CD4-positive, alpha-beta T cell treated with Interleukin-6 for 4 hours (primary cell): ENCODE measurements at regions not wholly inside any gene's neighbourhood (a gene's known extent, or its start where the extent isn't known, plus 50 kb on each side); places are given as distances from the start of the nearest gene placed in this dataset.

Experiments
- DNase-seq: peaks from one replicate; pipeline ENCODE4 v3.0.0-alpha.2; 2020; ENCODE audit warnings: mixed read lengths

DNA sequence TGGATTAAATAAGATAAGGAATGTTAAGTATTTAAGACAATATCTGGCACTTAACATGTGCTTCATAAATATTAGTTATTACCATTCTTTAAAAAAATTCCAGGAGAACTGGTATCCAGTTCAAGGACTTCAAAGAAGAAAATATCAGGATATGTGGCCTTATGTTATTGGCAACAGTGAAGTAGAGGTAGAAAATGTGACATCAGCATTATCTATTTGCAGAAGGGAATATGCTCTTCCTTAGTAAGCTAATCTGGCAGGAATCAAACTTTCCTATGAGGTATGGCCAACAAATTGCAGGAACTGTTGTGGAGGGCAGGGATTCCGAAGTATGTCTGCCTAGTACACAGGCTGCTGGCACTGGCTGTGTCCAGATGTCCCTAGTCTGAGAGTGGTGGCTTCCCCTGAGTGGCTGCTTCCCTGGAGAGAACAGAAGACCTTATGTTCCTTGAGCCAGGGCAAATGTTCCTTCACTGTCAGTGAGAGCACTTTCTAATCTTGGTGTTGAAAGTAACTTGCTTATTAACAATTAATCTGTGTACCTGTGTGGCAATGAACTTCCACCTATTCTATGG, 351.7 kb upstream of the THRB start:
- no peak for DNase-seq

DNA sequence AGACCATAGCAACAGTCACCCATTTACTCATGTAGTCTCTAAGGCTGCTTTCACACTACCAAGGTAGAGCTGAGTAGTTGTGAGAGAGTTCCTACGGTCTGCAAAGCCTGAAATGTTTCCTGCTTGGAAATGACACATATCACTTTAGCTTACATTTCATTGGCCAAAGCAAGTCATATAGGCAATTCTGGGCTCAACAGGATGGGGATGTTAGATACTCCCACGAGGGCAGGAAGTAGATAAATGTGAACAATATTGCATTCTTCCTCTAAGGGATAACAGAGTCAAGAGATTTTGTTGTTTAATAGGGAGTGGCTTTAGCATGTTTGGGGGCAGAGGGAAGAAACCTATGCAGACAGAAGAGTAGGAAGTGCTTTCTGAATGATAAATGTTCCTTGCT, 355.6 kb upstream of the THRB start:
- DNase-seq = no peak

DNA sequence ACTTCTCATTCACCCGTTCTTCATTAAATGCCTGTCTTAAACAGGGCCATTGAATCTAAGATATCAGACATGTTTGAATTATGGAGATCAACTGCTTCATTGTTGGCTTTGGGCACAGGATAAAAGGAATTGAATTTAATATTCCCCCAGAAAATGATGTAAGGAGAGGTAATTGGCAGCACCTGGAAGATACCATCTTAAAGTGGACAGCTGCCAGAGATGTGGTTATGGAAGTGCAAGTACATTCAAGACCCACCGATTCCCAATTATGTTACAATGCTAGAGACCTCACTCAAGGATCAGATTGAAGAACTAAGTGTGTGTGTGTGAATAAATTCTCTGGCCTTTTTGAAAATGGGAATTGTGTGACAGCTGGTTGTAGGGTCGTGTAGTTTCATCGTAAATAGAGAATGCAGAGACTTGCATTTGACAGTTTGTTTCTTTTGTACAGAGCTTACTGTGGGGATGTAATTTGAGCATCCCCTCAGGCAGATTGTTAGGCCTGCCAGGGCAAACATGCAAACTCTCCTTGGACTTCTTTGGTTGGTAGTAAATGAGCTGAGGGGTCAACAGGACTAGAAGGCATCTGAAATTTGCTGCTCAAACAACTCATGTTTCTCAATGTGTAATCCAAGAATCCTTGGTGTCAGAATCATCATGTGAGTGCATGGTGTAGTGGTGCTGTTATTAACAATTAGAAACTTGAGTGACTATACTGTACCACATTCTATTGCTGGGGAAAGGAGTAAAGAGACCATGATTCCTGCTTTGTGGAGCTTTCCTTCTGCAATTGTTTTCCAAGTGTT, 359.2 kb upstream of the THRB start:
- no peak for DNase-seq

DNA sequence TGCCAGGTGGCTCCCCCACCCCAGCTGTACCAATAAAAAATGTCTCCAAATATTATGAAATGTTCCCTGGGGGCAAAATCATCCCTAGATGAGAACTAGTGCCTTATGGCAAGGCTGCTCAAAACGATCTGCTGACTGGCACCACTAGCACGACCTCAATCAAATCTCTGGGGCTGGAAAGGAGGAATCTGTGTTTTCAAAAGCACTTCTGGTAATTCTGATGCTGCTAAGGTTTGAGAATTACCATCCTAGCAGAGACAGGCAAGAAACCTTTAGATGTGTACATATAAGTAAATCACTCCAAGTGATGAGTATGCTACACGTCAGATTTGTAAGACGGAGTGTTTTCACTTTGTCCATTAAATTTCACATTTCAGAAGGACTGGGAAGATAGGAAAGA, 360.1 kb upstream of the THRB start:
- DNase-seq = no peak

DNA sequence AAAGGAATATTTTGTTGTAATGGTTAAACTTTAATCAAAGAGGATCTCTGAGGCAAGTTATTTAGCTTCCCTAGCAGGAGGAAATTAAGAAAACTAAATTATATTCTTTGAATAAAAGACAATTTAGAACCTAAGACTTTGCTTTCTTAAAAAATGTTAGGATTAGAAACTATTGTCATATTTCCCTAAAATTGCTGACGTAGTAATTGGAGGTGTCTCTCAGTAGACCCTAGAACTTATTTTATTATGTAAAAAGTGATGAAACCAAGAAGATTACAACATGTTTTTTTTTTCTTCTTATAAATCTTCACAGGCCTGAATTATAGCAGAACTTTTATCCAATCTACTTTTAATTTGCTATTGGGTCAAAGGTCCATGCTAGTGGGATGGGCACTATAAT, 363.3 kb upstream of the THRB start:
- DNase-seq = no peak

DNA sequence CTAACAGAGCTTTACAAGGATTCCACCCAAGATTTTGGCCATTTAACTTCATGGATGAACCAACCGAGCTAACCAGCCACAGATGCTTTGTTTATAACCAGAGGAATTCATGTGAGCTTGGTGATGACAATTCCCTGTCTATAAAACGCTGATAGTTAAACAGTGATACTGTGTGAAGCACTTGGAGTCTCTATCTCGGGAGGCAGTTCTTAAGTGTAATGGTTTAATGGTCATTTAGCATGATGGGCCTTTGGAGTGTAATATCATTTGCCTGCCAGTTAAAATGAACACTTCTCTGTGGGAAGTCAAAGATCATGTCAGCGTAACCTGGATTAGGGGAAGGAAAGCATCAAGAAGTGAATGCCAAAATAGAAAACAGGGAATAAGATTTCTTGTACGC, 368.6 kb upstream of the THRB start:
- DNase-seq = no peak

DNA sequence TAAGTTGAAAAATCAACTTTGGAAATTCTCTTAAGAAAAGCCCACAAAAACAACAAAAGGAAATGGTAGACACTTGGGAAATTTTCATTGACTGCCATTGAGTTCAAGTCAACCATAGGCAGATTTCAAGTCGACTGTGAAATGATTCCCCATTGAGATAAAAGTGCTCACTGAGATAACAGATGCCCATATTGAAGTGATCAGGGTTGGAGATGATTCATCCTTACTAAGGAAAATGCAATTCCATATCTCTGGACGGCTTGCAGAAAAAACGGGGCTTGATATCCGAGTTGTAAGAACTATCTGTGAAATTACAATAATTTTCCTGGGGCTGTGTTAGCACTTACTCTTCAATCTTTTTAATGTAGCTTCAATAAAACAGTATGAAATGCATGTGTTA, 373.1 kb upstream of the THRB start:
- no peak for DNase-seq

DNA sequence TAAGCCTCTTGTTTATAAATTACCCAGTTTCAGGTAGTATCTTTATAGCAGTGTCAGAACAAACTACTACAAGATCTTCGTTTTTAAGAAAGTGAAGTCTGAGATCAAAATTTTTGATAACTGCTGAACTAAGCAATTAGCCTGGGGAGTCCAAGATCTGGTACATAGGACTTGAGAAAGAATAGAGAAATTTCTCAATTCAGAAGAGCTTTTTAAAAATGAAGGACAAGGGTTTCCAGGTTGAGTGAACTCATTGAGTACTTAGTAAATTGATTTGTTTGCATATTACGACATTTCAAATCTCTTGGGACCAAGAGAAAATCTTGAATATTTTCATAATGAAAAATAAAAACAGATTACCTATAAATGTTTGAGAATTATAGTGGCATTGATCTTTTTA, 386.6 kb upstream of the THRB start:
- no peak for DNase-seq

DNA sequence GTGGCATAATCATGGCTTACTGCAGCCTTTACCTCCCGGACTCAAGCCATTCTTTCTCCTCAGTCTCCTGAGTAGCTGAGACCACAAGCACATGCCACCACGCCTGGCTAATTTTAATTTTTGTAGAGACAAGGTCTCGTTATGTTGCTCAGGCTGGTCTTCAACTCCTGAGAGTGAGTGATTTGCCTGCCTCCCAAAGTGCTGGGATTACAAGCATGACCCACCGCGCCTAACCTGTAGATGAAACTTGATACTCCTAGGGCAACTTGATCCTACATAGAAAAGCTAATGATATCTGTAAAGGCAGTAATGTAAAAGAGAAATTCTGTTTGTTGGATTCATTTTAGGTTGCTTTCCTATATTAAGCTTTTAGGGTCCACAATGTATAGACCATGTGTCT, 391.9 kb upstream of the THRB start:
- DNase-seq = no peak

DNA sequence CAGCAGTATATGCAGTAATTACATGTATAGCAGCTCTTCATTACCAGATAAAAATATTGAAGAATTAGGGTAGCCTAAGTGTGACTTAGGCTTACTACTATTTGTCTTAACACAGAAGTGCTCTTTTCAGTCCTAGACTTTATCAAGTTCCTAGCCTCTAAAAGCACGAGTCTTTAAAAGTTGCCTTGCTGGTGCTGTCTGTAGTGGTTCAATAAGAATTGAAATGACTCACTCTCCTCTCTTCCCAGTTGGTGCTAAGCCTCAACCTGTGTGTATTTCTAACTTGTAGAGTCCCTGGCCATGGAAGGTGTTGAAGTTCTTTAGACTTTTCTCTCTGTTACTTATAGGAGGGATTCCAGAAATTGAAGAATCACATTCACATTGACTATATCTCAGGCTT, 395.4 kb upstream of the THRB start:
- no peak for DNase-seq

DNA sequence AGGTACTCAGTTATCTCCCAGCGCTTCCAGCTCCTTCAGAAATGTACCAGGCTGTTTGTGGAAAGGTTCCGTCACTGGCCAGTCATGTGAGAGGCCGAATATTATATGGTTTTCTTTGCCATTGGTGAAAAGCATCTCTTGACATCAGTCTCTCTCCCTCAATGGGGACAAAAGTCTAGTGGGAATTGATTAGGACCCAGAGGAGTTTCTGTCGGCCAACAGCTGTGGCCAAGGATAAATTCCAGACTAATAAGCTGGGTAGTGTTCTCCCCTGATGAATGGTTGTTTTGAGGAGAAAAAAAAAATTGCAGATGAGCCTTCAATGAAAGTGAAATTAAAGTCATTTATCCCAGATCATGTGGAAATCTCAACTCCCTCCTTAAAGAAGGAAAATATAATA, 404.7 kb upstream of the THRB start:
- DNase-seq = no peak

DNA sequence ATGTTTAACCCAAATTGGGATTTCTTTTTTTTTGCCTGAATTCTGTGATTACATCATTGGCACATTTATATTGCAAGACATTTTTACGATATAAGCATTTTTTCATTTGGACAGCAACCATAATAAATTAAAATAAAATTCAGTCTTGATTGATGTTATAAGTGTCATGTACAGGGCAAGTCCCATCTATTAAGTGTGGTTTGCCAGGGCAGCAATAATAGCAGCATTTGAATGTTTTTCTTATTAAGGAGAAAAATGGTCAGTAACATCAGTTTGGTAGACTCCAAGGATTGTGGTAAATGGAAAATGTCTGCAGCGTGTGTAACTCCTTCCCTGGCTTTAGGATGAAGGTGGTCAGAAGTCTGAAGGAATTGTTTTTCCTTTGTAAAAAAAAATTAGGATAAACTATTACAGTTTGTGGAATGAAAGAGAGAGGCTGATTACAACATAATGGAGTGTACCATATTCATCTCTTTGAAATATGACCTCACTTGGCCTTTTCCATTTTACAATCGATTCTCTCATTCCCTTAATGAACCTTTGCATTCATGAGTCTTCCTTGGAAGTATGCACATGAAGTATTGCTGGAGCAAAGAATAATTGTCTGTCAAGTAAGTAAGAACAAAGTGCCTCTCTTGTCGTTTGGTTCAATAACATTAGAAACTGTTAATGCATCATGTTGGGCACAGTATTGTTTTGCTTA, 405.4 kb upstream of the THRB start:
- no peak for DNase-seq

DNA sequence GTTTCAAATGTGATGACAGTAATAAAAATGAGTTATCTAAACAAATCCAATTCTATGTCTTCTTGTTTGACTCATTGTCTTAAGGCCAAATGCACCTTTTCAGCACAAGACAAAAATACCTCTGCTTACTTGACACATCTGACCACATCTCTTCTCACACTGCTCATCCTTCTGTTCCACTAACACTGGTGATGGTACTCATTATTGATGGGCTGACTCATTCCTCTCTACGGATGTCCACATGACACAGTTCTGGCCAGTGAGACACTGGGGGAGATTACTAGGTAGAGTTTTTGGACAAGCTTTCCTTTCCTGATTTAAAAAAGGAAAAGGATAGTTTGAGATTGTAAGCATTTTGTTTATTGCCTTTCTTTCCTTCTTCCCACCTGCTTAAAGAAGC, 410.6 kb upstream of the THRB start:
- no peak for DNase-seq

DNA sequence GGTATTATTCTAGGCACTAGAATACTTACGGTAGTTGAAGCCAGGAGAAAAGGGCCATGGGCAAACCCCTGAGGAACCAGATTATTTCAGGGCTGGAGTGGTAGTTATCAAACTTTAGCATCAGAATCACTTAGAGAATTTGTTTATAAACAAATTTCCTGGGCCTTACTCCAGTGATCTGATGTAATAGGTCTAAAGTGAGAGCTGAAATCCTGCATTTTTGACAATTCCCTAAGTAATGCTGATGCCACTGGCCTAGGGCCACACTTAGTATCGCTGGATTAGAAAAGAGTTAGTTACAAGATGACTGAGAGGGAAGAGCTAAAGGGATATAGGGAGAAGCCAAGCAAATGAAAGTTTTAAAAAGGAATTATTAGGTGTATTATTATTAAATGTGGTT, 412.5 kb upstream of the THRB start:
- DNase-seq = no peak

DNA sequence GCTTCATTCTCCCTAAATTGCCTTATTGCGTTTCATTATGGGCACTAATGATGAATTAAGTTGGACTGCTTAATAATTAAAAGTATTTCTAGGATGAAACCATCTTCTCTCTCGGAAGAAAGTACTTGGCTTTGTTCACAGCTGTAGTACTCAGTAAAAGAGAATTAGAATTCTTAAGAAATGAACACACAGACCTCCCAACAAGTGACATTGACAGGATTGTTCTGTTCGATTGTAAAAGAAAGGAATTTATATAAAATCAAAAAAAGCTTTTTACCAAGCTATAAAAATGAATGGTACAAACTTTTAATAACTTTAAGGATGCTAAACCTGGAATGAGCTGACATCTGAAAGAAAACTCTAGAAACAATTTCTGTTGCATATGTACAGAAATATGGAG, 416.4 kb upstream of the THRB start:
- no peak for DNase-seq

DNA sequence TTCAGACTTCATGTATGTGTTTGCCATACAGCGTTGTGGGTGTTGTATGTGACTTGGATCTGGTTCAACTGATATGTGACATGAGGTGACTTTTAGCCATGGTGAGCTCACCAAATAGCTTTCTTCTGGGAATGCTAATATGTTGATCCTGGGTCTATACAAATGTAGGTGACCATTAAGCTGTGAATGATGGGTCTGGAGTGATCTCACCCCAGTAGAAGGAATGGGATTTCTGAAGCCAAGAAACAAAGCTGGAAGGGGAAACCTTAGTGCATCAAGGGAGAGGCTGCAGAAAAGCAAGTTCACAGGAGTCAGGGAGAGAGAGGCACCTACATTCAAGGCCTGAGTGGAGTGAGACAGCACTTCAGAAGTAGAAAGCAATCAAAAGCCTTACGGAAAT, 421.0 kb upstream of the THRB start:
- DNase-seq = no peak

DNA sequence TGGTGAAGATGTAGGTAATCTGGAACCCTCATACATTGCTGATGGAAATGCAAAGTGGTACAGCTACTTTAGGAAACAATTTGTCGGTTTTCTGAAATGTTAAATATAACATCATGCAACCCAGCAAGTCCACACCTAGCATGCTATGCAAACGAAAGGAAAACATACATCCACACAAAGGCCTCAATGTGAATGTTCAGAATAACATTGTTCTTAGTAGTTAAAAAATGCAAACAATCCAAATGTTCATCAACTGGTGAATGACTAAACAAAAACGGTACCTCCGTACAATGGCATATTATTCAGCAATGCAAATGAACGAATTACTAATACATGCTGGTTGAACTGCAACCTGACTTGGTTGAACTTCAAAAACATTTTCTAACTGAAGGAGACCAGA, 423.3 kb upstream of the THRB start:
- DNase-seq = no peak

DNA sequence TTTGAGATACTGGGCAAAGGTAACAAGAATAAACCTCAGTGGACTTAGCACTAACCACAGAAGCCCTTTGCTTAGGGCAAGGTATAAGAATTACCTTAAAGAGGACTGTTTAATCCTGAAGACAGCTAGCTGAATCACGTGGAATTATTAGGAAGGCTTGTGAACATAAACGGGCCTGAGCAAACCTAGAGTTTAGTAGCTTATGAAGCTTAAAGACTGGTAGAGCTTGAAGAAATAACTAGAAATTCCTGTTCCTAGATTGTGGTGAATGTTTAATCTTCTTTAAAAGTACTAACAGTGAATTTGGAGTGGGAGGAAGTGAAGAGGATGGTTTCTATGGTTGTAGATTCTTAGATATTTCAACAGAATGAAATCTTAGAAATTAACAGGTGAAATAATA, 428.9 kb upstream of the THRB start:
- no peak for DNase-seq

DNA sequence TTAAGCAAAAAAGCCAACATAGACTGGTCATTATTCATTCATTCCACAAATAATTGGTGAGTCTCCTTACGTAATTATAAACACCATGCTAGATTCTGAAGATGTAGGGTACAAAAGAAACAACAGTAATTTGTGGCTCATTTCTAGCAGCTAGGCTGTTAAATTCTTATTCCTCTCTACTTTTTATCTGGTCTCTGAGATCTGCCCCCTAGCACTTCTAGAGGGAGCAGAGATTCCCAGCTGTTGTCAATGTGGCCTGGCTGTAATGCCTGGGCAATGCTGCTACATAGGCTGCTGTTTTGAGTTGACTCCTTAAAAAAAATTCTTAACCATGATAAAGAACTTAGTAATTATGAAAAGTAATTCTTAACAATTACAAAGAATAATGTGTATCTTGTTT, 434.9 kb upstream of the THRB start:
- no peak for DNase-seq

DNA sequence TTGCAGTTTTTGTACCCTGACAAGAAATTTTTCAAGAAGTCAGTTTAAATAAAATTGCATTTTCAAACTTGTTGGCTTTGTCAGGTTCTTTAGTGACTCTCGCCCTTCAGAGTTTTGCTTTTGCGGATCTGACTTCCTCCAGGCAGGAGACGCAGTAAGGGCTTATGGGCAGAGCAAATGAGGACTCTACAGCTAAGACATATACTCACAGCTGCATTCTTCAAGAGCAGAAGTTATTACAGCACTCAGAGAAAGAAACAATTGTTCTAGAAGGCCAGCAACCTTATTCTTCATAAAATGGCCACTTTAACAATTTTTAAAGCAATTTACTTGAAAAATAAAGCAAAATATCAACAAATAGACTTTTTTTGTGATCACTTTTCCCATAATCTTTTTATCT, 438.8 kb upstream of the THRB start:
- no peak for DNase-seq

DNA sequence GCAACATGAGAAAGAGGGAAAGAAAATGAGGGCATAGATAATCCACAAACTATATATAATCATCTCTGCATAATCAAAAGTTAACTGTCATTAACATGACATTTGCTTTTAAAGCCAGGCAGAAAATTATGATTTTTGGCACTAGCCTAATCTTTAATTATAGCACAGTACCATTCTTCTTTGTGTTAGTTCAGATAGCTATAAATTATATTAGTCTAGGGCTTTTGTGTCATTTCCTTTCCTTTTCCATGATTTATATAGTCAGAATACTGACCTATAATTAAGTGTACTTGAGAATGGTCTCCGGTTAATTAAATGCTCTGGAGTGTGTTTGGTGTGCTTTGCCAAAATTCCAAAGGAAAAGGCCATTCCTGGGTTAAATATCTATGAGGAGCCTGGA, 441.9 kb upstream of the THRB start:
- DNase-seq = no peak

DNA sequence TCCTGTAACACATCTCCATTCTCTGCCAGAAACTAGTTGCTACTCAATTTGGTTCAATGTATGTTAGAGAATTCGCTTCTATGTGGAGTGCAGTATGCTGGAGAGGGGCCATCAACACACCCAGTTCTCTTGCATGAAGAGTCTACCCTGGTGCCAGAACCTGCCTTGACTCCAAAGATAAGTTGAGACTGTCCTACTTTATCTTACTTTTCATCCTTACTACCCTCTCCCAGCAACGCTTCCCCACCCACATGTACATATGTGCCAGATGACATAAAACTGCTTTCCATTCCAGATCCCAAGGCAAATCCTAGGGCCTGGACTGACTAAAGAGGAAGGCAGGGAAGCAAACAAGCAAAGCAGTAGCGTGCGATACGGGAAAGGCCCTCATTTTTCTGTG, 442.6 kb upstream of the THRB start:
- DNase-seq = no peak

DNA sequence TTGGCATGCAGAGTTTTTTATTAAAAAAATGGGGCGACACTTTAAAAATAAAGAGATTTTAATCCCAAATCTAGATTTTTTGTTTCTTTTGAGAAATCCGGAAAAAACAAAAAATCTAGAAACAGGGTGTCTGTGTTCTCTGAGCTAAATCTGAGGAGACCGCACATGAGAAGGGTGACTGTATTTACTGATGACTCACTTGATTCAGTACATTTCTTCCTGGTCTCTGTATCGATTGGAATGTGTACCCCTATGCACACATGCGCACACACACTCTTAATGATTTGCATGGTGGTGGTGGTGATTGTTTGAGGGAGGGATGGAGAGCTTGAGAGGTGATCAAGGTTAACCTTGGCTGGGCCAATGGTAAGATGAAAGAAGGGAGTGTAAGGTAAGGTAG, 443.1 kb upstream of the THRB start:
- DNase-seq = no peak

DNA sequence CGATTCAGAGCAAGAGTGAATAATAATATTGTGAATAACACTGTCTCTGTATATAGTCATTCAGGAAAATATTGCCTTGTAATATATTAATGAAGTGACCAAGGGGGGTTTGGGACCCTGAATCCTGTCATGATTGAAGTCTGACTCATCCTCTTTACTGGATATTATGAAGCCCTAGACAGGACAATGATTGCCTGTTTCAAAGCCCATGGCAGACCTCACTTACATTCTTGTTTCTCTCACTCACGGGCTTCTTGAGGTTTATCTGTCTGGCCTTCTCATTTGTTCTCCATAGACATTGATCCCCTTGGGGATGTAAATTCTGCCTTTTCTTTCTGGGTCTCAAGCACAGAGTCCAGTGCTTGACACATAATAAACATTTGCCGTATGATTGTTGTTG, 449.3 kb upstream of the THRB start:
- DNase-seq = no peak
